Natural killer cell (primary cell): ENCODE measurements at regions not wholly inside any gene's neighbourhood (a gene's known extent, or its start where the extent isn't known, plus 50 kb on each side); places are given as distances from the start of the nearest gene placed in this dataset.
A peak's percentile ranks its signal among the peaks of the same experiment; 100 is the strongest.

Source experiments
- ATAC-seq, 3 donors: fragments of 150-1000 bp in 2 of 3; fragments of 200-7000 bp in 1 of 3; cut with Tn5 transposase; 1 replicate in 1 of 3; 2 replicates in 2 of 3; pipeline ENCODE4 v1.10.0; 2021; ENCODE audit warnings: mild to moderate bottlenecking in 2 of 3, moderate library complexity in 2 of 3
- DNase-seq, 2 donors: peaks; one replicate each; pipeline versions ENCODE4 v3.0.0 to v3.0.0-alpha.2; 2013 to 2021; ENCODE audit warnings: mixed read lengths in 1 of 2
- H3K27ac ChIP-seq: one replicate; pipeline ENCODE4 v1.5.1; 2013; ENCODE audit warnings: mild to moderate bottlenecking, low read length
- H3K27me3 ChIP-seq: one replicate; pipeline ENCODE4 v1.6.1; 2013; ENCODE audit warnings: low read length; ENCODE audit not compliant: control insufficient read depth, insufficient read depth
- H3K36me3 ChIP-seq: one replicate; pipeline ENCODE4 v1.6.1; 2013; ENCODE audit warnings: low read length; ENCODE audit not compliant: control insufficient read depth, insufficient read depth
- H3K4me1 ChIP-seq: one replicate; pipeline ENCODE4 v1.6.1; 2013; ENCODE audit warnings: low read length; ENCODE audit not compliant: control insufficient read depth, insufficient read depth
- H3K4me3 ChIP-seq: one replicate; pipeline ENCODE4 v1.5.1; 2013; ENCODE audit warnings: low read length
- H3K9me3 ChIP-seq: one replicate; pipeline ENCODE4 v1.6.1; 2013; ENCODE audit warnings: low read length; ENCODE audit not compliant: control insufficient read depth, insufficient read depth
- H3K27ac Mint-ChIP-seq, 2 donors: one replicate each; pipeline ENCODE4 v1.8.0; 2022; ENCODE audit warnings: mild to moderate bottlenecking in 2 of 2, mixed read lengths in 2 of 2, moderate library complexity in 1 of 2
- H3K27me3 Mint-ChIP-seq, 2 donors: one replicate each; pipeline ENCODE4 v1.8.0; 2022; ENCODE audit warnings: low read depth in 2 of 2, mixed read lengths in 2 of 2
- H3K36me3 Mint-ChIP-seq: one replicate; pipeline ENCODE4 v1.8.0; 2022; ENCODE audit warnings: mixed read lengths
- H3K4me1 Mint-ChIP-seq, 2 donors: one replicate each; pipeline ENCODE4 v1.8.0; 2022; ENCODE audit warnings: mixed read lengths in 2 of 2
- H3K4me3 Mint-ChIP-seq: one replicate; pipeline ENCODE4 v1.8.0; 2022; ENCODE audit warnings: mild to moderate bottlenecking, moderate library complexity, mixed read lengths
- H3K9me3 Mint-ChIP-seq, 2 donors: one replicate each; pipeline ENCODE4 v1.8.0; 2022; ENCODE audit warnings: mixed read lengths in 2 of 2
- CTCF ChIP-seq: fragments of 200-600 bp; IDR thresholded peaks from one replicate; pipeline ENCODE4 v1.8.0; 2022; ENCODE audit warnings: antibody characterized with exemption
- WGBS: methylation state at CpG from one replicate; pipeline ENCODE4 v1.1.7; 2013; ENCODE audit warnings: missing lambda C conversion rate; ENCODE audit not compliant: insufficient coverage; 5-methylcytosine and 5-hydroxymethylcytosine counted together
- intact Hi-C: fragments of 100-400 bp; cut with micrococcal nuclease; formaldehyde crosslinking; loops from one replicate; pipeline ENCODE4 v1.14.2; 2022

DNA sequence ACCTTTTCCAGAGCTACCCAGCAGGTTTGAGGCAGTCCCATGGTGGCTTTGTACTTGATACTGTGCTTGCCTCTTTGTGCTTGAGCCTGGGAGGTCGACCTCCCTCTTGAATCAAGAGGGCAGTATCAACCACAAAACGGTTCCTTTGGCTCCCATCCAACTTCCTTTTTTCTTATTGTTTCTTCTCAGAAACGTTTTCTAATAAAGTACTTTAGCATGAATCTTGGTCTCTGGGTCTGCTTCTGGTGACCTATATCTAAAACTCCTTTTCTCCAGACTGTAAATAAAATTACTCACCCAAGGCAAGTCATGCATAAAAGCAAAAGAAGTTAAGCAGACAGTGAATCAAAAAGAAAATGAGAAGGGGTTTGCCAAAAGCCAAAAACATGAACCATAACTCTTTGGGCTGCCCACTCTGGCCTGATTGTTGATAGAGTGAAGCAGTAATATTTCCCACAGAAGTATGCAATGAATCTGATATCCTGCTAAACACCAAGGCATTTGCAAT is 112.2 kb upstream of the SLC4A7 start:
- no peak overlapping the region for H3K4me3 Mint-ChIP-seq
- ATAC-seq, result no peak
- H3K27me3 ChIP-seq, result no peaks in the 10 kb centered on the region
- no peak overlapping the region for H3K4me3 ChIP-seq
- H3K27ac Mint-ChIP-seq, result no peak overlapping the region
- no peaks in the 10 kb centered on the region for H3K27me3 Mint-ChIP-seq
- H3K4me1 Mint-ChIP-seq, result peaks cover 14 to 15% of the 10 kb centered on the region in 2 donors
- intact Hi-C loops, result no loop called here
- H3K27ac ChIP-seq, result no peak overlapping the region
- peak in 1 of 2 donors; percentile 28 for DNase-seq
- no peaks in the 10 kb centered on the region for H3K9me3 Mint-ChIP-seq
- no peaks in the 10 kb centered on the region for H3K4me1 ChIP-seq
- H3K9me3 ChIP-seq, result peaks cover 12% of the 10 kb centered on the region
- no peaks in the 10 kb centered on the region for H3K36me3 Mint-ChIP-seq
- 6% methylated on average over 3 of the region's 3 CpGs for WGBS
- no peak for TF ChIP-seq CTCF
- H3K36me3 ChIP-seq, result no peaks in the 10 kb centered on the region

- no peak for TF ChIP-seq CTCF
- H3K9me3 ChIP-seq, result no peaks in the 10 kb centered on the region
- H3K4me3 ChIP-seq, result no peak overlapping the region
- H3K36me3 Mint-ChIP-seq, result no peaks in the 10 kb centered on the region
- 86% methylated on average over 1 of the region's 1 CpG for WGBS
- no peaks in the 10 kb centered on the region for H3K27me3 Mint-ChIP-seq
- H3K27me3 ChIP-seq, result no peaks in the 10 kb centered on the region
- H3K36me3 ChIP-seq, result no peaks in the 10 kb centered on the region
- intact Hi-C loops, result no loop called here
- peaks cover 3% of the 10 kb centered on the region for H3K4me1 ChIP-seq
- H3K4me1 Mint-ChIP-seq, result peaks cover 30 to 34% of the 10 kb centered on the region in 2 donors
- no peak overlapping the region for H3K4me3 Mint-ChIP-seq
- DNase-seq, result no peak
- H3K27ac Mint-ChIP-seq, result no peak overlapping the region
- no peaks in the 10 kb centered on the region for H3K9me3 Mint-ChIP-seq
- no peak overlapping the region for H3K27ac ChIP-seq
- ATAC-seq, result no peak
Observed at GRCh38 chr3:27594096-27594690, 110.0 kb upstream of the SLC4A7 start.

GRCh38 chr3:27593173-27593572 is 109.0 kb upstream of the SLC4A7 start:
- DNase-seq, result no peak
- Mint-ChIP-seq H3K36me3 (no peaks in the 10 kb centered on the region), H3K4me3 (no peak overlapping the region), H3K27ac (no peak overlapping the region), H3K4me1 (peaks cover 30 to 34% of the 10 kb centered on the region in 2 donors), H3K9me3 (no peaks in the 10 kb centered on the region), H3K27me3 (no peaks in the 10 kb centered on the region)
- 92% methylated on average over 2 of the region's 2 CpGs for WGBS
- no peak overlapping the region for H3K27ac ChIP-seq
- no peaks in the 10 kb centered on the region for H3K36me3 ChIP-seq
- TF ChIP-seq CTCF, result no peak
- ATAC-seq, result no peak
- peaks cover 3% of the 10 kb centered on the region for H3K4me1 ChIP-seq
- H3K9me3 ChIP-seq, result no peaks in the 10 kb centered on the region
- intact Hi-C loops, result no loop called here
- H3K4me3 ChIP-seq, result no peak overlapping the region
- no peaks in the 10 kb centered on the region for H3K27me3 ChIP-seq
